GM12892 (cell line): ENCODE measurements at regions not wholly inside any gene's neighbourhood (a gene's known extent, or its start where the extent isn't known, plus 50 kb on each side); places are given as distances from the start of the nearest gene placed in this dataset.

Experiments
- POLR2AphosphoS5 ChIP-seq: IDR thresholded peaks from 2 replicates; pipeline ENCODE4 v1.6.1; 2011; ENCODE audit warnings: low read depth, low read length, control low read depth
- TAF1 ChIP-seq: IDR thresholded peaks from 2 replicates; pipeline ENCODE4 v1.6.1; 2011; ENCODE audit warnings: low read depth, mild to moderate bottlenecking, control low read depth, low read length, borderline replicate concordance

DNA sequence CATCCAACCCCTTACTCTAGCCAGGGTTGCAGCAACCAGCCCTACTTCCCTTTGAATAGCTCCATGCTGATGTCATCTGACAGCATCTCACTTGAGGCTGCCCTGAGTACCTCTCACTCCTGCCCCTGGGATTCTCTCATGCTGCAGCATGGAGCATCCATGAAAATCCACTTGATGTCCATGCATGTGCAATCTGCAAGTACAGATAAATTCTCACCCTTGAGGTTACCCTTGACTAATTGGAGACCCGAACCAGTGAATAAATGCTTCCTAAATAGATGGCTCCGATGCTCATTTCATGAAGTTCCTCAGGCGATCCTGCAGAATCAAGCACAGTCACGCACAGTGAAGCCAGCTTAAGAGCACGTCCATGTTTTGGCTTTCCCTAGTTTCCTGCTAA lies 298.3 kb downstream of the RBM43 start:
- TF ChIP-seq TAF1 (no peak), POLR2AphosphoS5 (no peak)
